ENCODE measurements at regions not wholly inside any gene's neighbourhood (a gene's known extent, or its start where the extent isn't known, plus 50 kb on each side); places are given as distances from the start of the nearest gene placed in this dataset.
"Not testable (repeated sequence)": the region's sequence is repeated elsewhere in the genome, so short reads cannot be mapped to it uniquely, and the experiment has no call there.

GRCh38 chr1:149635290-149635899, 51.7 kb downstream of the PPIAL4C start:
- peak; percentile 69 for DNase-seq

DNA sequence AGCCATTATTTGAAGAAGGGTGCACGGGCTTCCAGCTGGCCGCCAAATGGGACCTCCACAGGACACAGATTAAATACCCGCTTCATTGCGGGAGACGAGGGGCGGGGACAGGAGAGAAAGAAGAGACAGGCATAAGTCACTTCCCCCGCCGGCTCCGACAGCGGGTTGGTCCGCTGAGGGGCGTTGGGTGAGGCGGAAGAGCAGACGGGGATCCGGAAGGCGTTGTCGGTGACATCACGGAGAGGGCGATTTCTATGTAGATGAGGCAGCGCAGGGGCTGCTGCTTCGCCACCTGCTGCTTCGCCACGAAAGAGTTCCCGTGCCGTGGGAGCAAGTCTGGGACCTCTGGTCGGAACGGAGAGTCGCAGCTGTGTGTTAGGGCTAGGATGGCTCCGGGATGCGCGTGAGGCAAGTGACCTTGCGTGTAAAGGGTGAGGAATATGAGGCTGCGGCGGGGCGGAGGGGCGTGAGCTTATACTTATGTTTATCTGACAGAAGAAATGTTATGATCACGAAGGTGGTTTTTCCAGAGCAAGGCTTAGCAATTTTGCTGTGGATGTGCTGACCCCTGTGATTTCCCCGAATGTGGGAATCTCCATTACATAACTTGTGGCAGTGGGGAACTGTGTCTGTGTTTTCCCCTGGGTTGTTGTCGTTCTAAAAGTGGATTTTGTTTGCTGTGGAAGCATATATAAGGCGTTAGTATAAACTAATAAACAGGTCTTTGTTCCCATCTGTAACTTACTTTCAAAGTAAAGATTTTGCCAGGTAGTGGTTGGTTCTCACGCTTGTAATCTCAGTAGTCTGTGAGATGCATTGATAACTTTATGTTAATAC, 52.9 kb downstream of the PPIAL4C start:
- DNase-seq: peak; percentile 96

DNA sequence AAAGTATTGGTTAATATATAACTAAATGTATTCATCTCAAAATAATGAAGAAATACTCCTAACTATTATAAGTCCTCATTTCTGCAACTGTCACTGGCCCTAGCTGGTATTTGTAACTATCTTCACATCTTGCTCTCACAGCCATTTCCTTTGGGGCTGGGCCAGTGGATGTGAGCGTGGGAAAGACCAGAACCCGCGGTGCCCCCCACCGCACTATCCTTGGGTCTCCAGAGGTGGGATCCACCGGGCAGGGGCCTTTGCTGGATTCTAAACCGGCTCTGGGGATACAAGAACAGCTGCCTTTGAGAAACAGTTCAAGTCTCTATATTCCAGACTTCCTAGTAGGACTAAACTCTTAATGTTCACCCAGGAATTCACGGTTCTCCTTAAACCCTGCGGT, 54.8 kb downstream of the PPIAL4C start:
- not testable (repeated sequence) for DNase-seq

GRCh38 chr1:149638901-149639658, 55.4 kb downstream of the PPIAL4C start:
- DNase-seq: not testable (repeated sequence)

DNA sequence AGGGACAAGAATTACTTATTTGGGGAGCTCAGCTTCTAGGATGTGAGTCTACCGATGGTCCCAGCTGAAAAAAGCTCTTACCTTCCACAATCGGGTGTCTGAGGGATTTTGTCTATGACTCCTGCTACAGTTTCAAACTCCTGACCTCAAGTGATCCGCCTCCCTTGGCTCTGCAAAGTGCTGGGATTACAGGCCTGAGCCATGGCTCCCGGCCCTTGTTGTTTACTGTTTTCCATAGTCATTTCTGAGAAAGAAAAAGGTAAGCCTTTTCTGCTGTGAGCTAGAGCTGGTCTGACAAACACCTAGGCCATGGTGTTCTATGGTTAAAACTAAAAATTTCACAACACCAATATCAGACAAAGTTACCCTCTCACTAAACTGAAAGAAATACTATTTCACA, 57.5 kb downstream of the PPIAL4C start:
- not testable (repeated sequence) for DNase-seq

DNA sequence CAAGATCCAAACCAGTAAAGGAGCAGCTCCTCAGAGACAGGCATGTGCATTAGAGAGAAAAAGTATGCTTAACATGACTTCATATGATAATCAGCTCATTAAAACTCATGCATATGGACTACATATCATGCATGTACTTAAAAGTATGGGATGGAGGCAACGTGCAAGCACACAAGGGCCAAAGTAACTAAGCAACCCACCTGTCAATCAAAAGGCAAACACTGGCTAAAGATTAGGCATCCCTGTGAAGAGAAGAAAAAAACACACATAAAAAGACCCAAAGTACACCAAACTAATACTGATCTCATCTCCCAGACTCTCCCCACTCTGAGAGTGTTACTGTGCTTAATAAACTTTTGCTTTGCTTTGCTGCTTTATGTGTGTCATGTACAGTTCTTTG, 61.2 kb downstream of the PPIAL4C start:
- DNase-seq: not testable (repeated sequence)

DNA sequence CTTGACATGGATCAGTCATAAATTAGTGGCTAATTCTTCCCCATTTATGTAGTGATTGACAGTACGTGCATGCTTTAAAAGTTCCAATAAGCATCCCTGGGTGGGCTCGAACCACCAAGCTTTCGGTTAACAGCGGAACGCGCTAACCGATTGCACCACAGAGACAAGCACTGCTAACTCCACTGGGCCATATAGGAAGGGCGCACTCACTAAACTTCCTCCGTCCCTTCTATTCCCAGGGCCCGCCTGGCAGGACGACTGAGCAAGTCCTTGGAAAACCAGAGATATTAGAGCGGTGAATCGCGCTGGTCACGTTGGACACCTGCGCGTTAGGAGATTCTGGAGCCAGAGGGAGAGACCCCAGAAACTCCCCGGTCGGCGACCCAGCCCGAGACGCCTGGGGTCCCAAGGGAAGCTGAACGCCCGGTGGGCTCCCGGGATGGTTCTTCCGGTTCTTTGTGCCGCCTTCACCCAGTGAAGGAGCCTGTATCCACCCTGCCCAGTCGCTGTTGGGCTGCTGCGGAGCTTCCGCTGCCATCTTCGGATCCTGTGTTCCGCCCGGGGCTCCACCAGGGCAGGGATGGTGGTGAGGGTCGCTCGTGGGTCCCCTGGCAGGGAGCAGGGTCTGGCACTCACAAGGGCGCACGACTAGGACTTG, 62.8 kb downstream of the PPIAL4C start:
- peak; percentile 67 for DNase-seq

DNA sequence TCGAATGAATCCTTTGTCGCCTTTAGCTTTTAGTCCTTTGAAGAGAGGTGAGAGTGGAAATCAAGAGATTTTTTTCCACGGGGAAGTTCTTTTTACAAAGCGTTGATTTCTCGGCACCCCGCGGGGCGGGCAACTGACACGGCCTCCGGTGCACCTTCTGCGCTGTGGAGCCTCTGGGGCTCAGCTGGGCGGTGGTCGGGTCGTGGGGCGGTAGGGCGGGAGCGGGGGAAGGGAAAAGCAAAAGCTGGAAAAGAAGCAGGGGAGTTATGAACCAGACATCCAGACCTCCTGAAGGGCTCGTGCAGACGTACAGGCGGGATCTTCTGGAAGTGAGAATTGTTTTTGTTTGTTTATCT, 63.3 kb downstream of the PPIAL4C start:
- peak; percentile 66 for DNase-seq

- DNase-seq: not testable (repeated sequence)
Measured at GRCh38 chr1:149657750-149658149, 74.1 kb downstream of the PPIAL4C start.

DNA sequence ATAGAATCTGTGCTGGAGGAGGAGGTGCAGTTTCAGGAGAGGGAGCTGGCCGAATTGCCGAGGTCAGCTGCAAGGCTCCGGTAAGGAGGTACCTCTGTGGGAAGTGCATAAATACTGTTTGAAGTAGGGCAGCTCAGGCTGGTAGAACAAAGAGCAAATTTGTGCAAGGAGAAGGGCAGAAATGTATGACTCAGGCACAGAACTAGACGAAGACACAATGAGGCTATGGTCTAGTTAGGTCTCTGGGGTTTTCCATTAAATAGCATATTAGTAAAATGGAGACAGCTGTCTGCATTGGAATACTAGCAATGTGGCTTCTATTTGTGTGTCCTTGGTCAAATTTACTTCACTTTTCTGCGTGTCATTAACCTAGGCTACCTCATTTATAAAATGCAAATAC, 74.5 kb downstream of the PPIAL4C start:
- DNase-seq: not testable (repeated sequence)

DNA sequence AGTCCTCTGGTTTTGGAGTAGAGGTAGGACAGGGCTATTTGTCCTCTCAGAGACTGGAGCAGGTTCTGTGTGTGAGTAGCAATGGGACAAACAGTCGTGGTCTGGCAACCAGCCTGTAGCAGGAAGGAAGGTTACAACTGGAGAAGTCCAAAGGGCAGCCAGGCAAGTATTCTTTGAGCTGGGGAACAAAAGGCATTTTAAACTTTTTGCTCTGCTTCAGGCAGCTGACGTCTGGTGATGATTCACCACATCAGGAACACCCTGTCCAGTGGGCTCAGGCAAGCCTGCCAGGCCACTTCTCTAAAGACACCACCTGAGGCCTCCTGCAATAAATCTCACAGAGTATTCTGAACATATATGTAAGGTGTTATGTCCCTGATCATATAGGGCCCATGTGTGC, 81.0 kb downstream of the PPIAL4C start:
- DNase-seq: not testable (repeated sequence)

GRCh38 chr1:149665033-149665432, 81.4 kb downstream of the PPIAL4C start:
- DNase-seq: not testable (repeated sequence)

GRCh38 chr1:149665528-149665927, 81.9 kb downstream of the PPIAL4C start:
- not testable (repeated sequence) for DNase-seq

GRCh38 chr1:149673231-149673909, 89.7 kb downstream of the PPIAL4C start:
- not testable (repeated sequence) for DNase-seq

DNA sequence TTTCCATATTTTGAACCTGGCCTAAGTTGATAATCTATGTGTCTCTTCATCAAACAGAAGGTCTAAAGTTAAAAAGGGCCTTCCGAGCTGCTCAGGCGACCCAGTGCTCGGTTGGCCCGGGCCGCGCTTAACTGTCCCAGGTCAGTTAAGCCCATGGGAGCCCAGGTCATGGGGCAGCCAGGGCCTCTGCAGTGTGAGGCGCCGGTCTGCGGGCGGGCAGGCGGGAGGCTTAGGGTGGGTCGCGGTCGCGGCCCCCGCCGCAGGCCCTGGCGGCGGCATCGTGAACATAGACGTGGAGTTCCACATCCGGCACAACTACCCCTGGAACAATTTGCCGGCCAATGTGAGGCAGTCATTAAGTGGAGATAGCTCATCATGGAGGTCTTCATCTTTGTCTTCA, 91.3 kb downstream of the PPIAL4C start:
- not testable (repeated sequence) for DNase-seq

- not testable (repeated sequence) for DNase-seq
Measured at GRCh38 chr1:149677359-149677758, 93.7 kb downstream of the PPIAL4C start.

DNA sequence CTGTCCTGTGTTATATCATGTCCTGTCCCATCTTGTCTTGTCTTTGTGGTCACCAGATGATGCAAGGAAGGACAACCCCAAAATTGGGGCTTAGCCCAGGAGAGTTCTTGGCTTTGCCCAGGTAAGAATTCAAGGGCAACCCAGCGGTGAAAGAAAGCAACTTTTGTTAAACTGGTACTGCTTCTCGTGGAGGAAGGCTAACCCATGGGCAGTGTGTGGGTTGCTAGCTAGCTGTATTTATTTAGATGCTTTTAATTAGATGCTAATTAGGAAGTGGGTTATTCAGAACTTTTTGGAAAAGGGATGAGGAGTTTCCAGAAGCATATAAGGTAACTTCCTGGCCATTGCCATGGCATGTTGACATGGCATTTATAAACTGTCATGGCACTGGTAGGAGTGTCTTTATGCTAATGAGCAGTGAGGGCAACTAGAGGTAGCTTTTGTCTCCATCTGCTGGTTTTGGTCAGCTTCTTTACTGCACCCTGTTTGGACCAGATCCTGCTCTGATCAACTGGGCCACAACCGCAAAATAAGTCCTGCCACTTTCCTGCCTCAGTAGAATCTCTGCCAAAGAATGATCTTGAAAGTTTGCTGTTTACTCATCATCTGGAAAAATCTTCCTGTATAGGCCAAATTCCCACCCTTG, 95.8 kb upstream of the FCGR1A start:
- not testable (repeated sequence) for DNase-seq

DNA sequence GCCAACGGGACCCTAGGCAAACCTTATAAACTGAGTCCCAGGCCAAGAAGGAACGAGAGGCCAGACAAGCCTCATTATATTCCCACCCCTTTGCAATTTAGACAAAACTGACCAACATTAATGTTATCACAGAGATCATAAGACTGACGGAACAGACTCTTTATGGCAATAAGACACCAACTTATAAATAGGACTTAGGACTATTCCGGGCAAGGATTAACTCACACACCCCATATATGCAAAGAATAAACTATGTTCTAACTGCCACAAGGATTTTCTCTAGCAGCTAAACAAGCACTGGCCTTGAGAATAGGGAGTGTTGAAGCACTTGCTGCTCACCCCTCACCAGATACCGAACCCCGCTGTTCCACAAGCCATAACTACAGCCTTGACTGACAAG, 91.1 kb upstream of the FCGR1A start:
- DNase-seq: not testable (repeated sequence)

DNA sequence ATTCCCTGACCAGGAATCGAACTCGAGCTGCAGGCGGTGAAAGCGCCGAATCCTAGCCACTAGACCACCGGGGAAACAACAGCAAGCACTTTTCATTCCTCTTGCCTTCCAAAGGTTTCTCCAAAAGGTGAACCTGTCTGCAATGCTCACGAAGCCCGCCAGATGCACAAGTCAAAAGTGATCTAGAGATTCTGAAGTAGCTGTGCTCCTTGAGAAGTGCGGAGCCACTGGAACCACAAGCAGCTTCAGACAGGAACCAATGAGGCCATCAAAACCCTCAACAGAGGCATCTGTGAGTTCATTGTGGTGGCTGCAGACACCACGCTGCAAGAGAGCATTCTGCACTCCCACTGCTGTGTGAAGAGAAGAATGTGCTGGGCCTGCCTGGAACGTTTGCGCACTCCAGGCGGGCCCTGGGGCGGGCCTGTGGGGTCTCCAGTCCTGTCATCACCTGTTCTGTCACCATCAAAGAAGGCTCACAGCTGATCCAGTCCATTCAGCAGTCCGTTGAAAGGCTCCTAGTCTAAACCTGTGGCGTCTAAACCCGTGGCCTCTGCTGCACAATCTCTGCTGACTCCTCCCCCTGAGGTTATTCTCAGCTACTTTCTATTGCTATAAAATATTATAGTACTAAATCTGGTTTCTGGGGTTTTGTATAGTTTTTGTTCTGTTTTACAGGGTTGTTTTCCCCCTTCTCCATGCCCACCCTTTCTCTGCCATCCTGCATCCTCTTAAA, 89.5 kb upstream of the FCGR1A start:
- peak; percentile 53 for DNase-seq

GRCh38 chr1:149695066-149695465, 87.4 kb upstream of the FCGR1A start:
- DNase-seq: not testable (repeated sequence)

DNA sequence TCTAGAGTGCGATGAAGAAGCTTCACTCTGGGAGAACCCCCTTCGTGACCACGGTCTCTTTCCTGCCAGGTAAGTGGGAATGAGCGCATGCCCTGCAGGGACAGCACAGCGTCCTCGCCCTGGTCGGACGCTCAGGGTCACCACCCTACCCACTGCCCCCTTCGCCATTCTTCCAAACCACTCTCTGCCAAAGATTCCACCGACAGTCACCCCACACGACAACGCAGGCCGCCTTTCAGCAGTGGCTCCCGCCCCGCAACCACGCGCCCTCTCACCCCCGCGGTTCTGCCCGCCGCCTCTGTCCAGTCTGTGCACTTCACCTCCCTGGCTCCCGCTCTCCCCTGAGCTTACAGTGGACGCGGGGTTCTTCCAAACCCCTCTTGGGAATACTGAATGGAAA, 82.3 kb upstream of the FCGR1A start:
- DNase-seq: peak; percentile 55

All from activated effector memory CD4-positive, alpha-beta T cell treated with anti-CD3 and anti-CD28 coated beads, Interleukin-2, amount 50 U/mL, for 16 hours (primary cell).